Astrocyte of the spinal cord (primary cell): ENCODE measurements at regions not wholly inside any gene's neighbourhood (a gene's known extent, or its start where the extent isn't known, plus 50 kb on each side); places are given as distances from the start of the nearest gene placed in this dataset.

Experiments used
- DNase-seq: peaks from one replicate; pipeline ENCODE4 v3.0.0; 2011; ENCODE audit warnings: low read depth, low spot score
- H3K4me3 ChIP-seq: 2 replicates; pipeline ENCODE4 v1.5.1; 2011; ENCODE audit warnings: low read depth, mild to moderate bottlenecking, low read length, moderate library complexity
- CTCF ChIP-seq: IDR thresholded peaks from 2 replicates; pipeline ENCODE4 v1.5.1; 2012; ENCODE audit warnings: low read depth, mild to moderate bottlenecking, low read length, inconsistent platforms
- in situ Hi-C: cut with HindIII; loops from 2 replicates; pipeline ENCODE4 v1.10.0; 2017; ENCODE audit warnings: low sequenced_read_pairs

- TF ChIP-seq CTCF, result no peak
- no peak for DNase-seq
- in situ Hi-C loops, result no loop called here
- no peak overlapping the region for H3K4me3 ChIP-seq
Measured at GRCh38 chr10:61554925-61555324, 101.7 kb upstream of the TMEM26 start.

GRCh38 chr10:61549861-61550260, 96.7 kb upstream of the TMEM26 start:
- DNase-seq, result no peak
- no peak for TF ChIP-seq CTCF
- in situ Hi-C loops, result no loop called here
- no peak overlapping the region for H3K4me3 ChIP-seq

GRCh38 chr10:61548364-61548763, 95.2 kb upstream of the TMEM26 start:
- no peak for TF ChIP-seq CTCF
- DNase-seq, result no peak
- in situ Hi-C loops, result no loop called here
- H3K4me3 ChIP-seq, result no peak overlapping the region

- DNase-seq, result no peak
- H3K4me3 ChIP-seq, result no peak overlapping the region
- no peak for TF ChIP-seq CTCF
- in situ Hi-C loops, result no loop called here
Measured at GRCh38 chr10:61547297-61547696, 94.1 kb upstream of the TMEM26 start.

- in situ Hi-C loops, result no loop called here
- no peak overlapping the region for H3K4me3 ChIP-seq
- no peak for TF ChIP-seq CTCF
- no peak for DNase-seq
Measured at GRCh38 chr10:61545170-61545569, 92.0 kb upstream of the TMEM26 start.

GRCh38 chr10:61543831-61544230, 90.7 kb upstream of the TMEM26 start:
- DNase-seq, result no peak
- in situ Hi-C loops, result no loop called here
- TF ChIP-seq CTCF, result no peak
- H3K4me3 ChIP-seq, result no peak overlapping the region

GRCh38 chr10:61542596-61542995, 89.4 kb upstream of the TMEM26 start:
- no peak for TF ChIP-seq CTCF
- in situ Hi-C loops, result no loop called here
- no peak overlapping the region for H3K4me3 ChIP-seq
- DNase-seq, result no peak
